K562 (cell line): ENCODE measurements at regions not wholly inside any gene's neighbourhood (a gene's known extent, or its start where the extent isn't known, plus 50 kb on each side); places are given as distances from the start of the nearest gene placed in this dataset.

ENCODE experiments used
- ATF1 ChIP-seq, 2 experiments: fragments of 450-650 bp in 1 of 2; IDR thresholded peaks; 2 replicates each; pipeline ENCODE4 v1.6.1; 2016; ENCODE audit warnings: missing compliant biosample characterization in 1 of 2, missing genetic modification characterization in 1 of 2
- ELK1 ChIP-seq: sonication (generic); formaldehyde crosslinking; IDR thresholded peaks from 2 replicates; pipeline ENCODE4 v1.8.1; 2022; ENCODE audit warnings: missing genetic modification reagents
- NFE2 ChIP-seq: IDR thresholded peaks from 2 replicates; pipeline ENCODE4 v1.6.1; 2014; ENCODE audit warnings: antibody characterized with exemption, low read depth
- NFIC ChIP-seq: fragments of 450-650 bp; IDR thresholded peaks from 2 replicates; pipeline ENCODE4 v1.6.1; 2017; ENCODE audit warnings: mild to moderate bottlenecking, inconsistent platforms
- RBM39 ChIP-seq: fragments of 200-400 bp; formaldehyde crosslinking; optimal IDR thresholded peaks from 2 replicates; pipeline ENCODE3; 2018; ENCODE audit warnings: low read depth, low read length

GRCh38 chr16:65494609-65495008 is 372.7 kb upstream of the CDH11 start:
- no peak for TF ChIP-seq ELK1
- no peak for TF ChIP-seq NFE2
- TF ChIP-seq RBM39 = no peak
- no peak for TF ChIP-seq NFIC
- no peak for TF ChIP-seq ATF1 (CRISPR knock-in tag; IDR thresholded peaks at IDR 0.05)
- no peak for TF ChIP-seq ATF1 (tag; IDR thresholded peaks at IDR 0.05)
